Heart left ventricle (tissue), 16 donors: ENCODE measurements at regions not wholly inside any gene's neighbourhood (a gene's known extent, or its start where the extent isn't known, plus 50 kb on each side); places are given as distances from the start of the nearest gene placed in this dataset.
A peak's percentile ranks its signal among the peaks of the same experiment; 100 is the strongest.

Source experiments
- ATAC-seq, 4 donors: fragments of 200-7000 bp; cut with Tn5 transposase; one replicate each; pipeline ENCODE4 v1.9.1; 2020 to 2022; ENCODE audit warnings: moderate library complexity in 4 of 4, mild to moderate bottlenecking in 3 of 4, moderate number of reproducible peaks in 1 of 4
- DNase-seq, 5 donors: peaks; one replicate each; pipeline ENCODE4 v3.0.0-alpha.2; 2020
- H3K27ac ChIP-seq, 12 donors: fragments of 200-600 bp; sonication (generic) in 4 of 12; one replicate each; pipeline versions ENCODE4 v1.5.0 to v1.8.0; 2016 to 2022; ENCODE audit warnings: mild to moderate bottlenecking in 2 of 12
- H3K27me3 ChIP-seq, 9 donors: fragments of 200-600 bp; sonication (generic) in 2 of 9; one replicate each; pipeline versions ENCODE4 v1.5.1 to v1.8.0; 2016 to 2022; ENCODE audit warnings: mild to moderate bottlenecking in 3 of 9
- H3K36me3 ChIP-seq, 9 donors: fragments of 200-600 bp; sonication (generic) in 2 of 9; one replicate each; pipeline versions ENCODE4 v1.5.0 to v1.8.0; 2018 to 2022; ENCODE audit warnings: mild to moderate bottlenecking in 2 of 9
- H3K4me1 ChIP-seq, 12 donors: fragments of 200-600 bp; sonication (generic) in 4 of 12; one replicate each; pipeline versions ENCODE4 v1.5.0 to v1.8.0; 2016 to 2022; ENCODE audit warnings: mild to moderate bottlenecking in 3 of 12
- H3K4me3 ChIP-seq, 12 donors: fragments of 200-600 bp; sonication (generic) in 4 of 12; one replicate each; pipeline versions ENCODE4 v1.5.0 to v1.8.0; 2017 to 2022; ENCODE audit warnings: mild to moderate bottlenecking in 9 of 12, moderate library complexity in 4 of 12
- H3K9me3 ChIP-seq, 12 donors: fragments of 200-600 bp; sonication (generic) in 4 of 12; one replicate each; pipeline versions ENCODE4 v1.5.0 to v1.8.0; 2016 to 2022; ENCODE audit warnings: mild to moderate bottlenecking in 1 of 12
- CTCF ChIP-seq, 12 donors: fragments of 200-600 bp; sonication (generic) in 4 of 12; IDR thresholded peaks; one replicate each; pipeline versions ENCODE4 v1.5.0 to v1.8.0; 2018 to 2022; ENCODE audit warnings: antibody characterized with exemption in 12 of 12, mild to moderate bottlenecking in 5 of 12
- POLR2A ChIP-seq, 2 donors: fragments of 450-650 bp; IDR thresholded peaks; one replicate each; pipeline ENCODE4 v1.6.1; 2017; ENCODE audit warnings: antibody characterized with exemption in 2 of 2, mild to moderate bottlenecking in 2 of 2, moderate library complexity in 2 of 2
- WGBS, 4 donors: extraction: QIAGEN DNeasy Blood & Tissue Kit in 2 of 4; methylation state at CpG; one replicate each; pipeline versions ENCODE4 v1.1.5 to v1.1.7; 2013 to 2018; 5-methylcytosine and 5-hydroxymethylcytosine counted together
- intact Hi-C, 10 donors: fragments of 100-400 bp; cut with DNase I; formaldehyde crosslinking; loops; one replicate each; pipeline versions ENCODE4 v1.11.1 to v1.14.2; 2022
- donor health status: ischemic (EF 13 %, LVEDD 7.1; RV severe dilation, severe dysfunction).
- donor health status: healthy with polysubstance abuse.
- donor health status: DM: no; HTN: yes; CAD: no.
- donor health status: DM: no; HTN: no; CAD: no.
- donor health status: ischemic (EF 25% LVEDD 6.9; RV normal size, moderate dysfunction).
- donor health status: ischemic (EF 25% LVEDD 5.7; RV mildly dilated, moderate dysfunction).
- donor health status: healthy.
- donor health status: DM: yes; HTN: yes; CAD: no.
- donor health status: ischemic (EF 35%, LVEDD 5.7; RV mildly dilated, moderate dysfunction).
- donor health status: nonischemic (EF 11% LVEDD 7.7; RV severe dilation, severe dysfunction).
- donor health status: DM: yes; HTN: yes; CAD: no.
- donor health status: PGD.
- donor health status: ischemic (EF 29% LVEDD 5.4; RV normal size, mild dysfunction).
- donor health status: nonischemic (EF 23%, LVEDD 6.1; RV moderate dilation, normal function).

- peak overlapping the region in 2 of 12 donors; percentile 49 to 63 for H3K27ac ChIP-seq
- peak in 3 of 4 donors; percentile 19 to 57 (median 35) for ATAC-seq
- DNase-seq, result peak in 2 of 5 donors; percentile 20 to 52
Measured at GRCh38 chr12:77325511-77326236, 260.3 kb upstream of the E2F7 start.

GRCh38 chr12:77324763-77325468, 259.5 kb upstream of the E2F7 start:
- DNase-seq, result peak; percentile 70 to 86 (median 78)
- peak overlapping the region in 5 of 12 donors; percentile 20 to 63 (median 49) for H3K27ac ChIP-seq
- 0 to 1% (median 1%) methylated on average over 37 to 64 of the region's 64 CpGs for WGBS, 4 donors
- peak; percentile 85 to 100 (median 96) for ATAC-seq
- H3K27me3 ChIP-seq, result peaks cover 0 to 17% (median 0%) of the 10 kb centered on the region in 9 donors
- TF ChIP-seq POLR2A (IDR thresholded peaks at IDR 0.05), result no peak
- peak in 11 of 12 donors; percentile 9 to 77 (median 48) for TF ChIP-seq CTCF (IDR thresholded peaks at IDR 0.05)
- peak overlapping the region; percentile 25 to 93 (median 72) for H3K4me3 ChIP-seq
- H3K36me3 ChIP-seq, result no peaks in the 10 kb centered on the region
- intact Hi-C loops, result loop anchor here in 7 of 10 donors (5.0 to 10.0 kb wide), 7 partner anchors 110 to 362 kb away; partner anchors contain the start of gene E2F7 (in 2 of the 7)
- peaks cover 0 to 14% (median 5%) of the 10 kb centered on the region in 12 donors for H3K4me1 ChIP-seq
- no peaks in the 10 kb centered on the region for H3K9me3 ChIP-seq

More at GRCh38 chr12:77325511-77326236, 260.3 kb upstream of the E2F7 start:
- 9 to 12% (median 10%) methylated on average over 30 of the region's 30 CpGs for WGBS, 4 donors
- peaks cover 0 to 17% (median 0%) of the 10 kb centered on the region in 9 donors for H3K27me3 ChIP-seq
- TF ChIP-seq CTCF (IDR thresholded peaks at IDR 0.05), result no peak
- no peak for TF ChIP-seq POLR2A (IDR thresholded peaks at IDR 0.05)
- H3K4me3 ChIP-seq, result peak overlapping the region; percentile 25 to 93 (median 72)
- no peaks in the 10 kb centered on the region for H3K9me3 ChIP-seq
- intact Hi-C loops, result loop anchor here in 6 of 10 donors (10.0 kb wide), 4 partner anchors 109 to 359 kb away; partner anchors contain the start of gene E2F7 (in 2 of the 6)
- H3K4me1 ChIP-seq, result peaks cover 0 to 14% (median 5%) of the 10 kb centered on the region in 12 donors
- no peaks in the 10 kb centered on the region for H3K36me3 ChIP-seq

GRCh38 chr12:77324416-77324762, 259.0 kb upstream of the E2F7 start:
- no peak for DNase-seq
- no peak for TF ChIP-seq CTCF (IDR thresholded peaks at IDR 0.05)
- no peak for TF ChIP-seq POLR2A (IDR thresholded peaks at IDR 0.05)
- Histone ChIP-seq H3K4me1 (peaks cover 0 to 14% (median 5%) of the 10 kb centered on the region in 12 donors), H3K27me3 (peaks cover 0 to 17% (median 0%) of the 10 kb centered on the region in 9 donors), H3K4me3 (peak overlapping the region; percentile 25 to 93 (median 72)), H3K9me3 (no peaks in the 10 kb centered on the region), H3K36me3 (no peaks in the 10 kb centered on the region), H3K27ac (peak overlapping the region in 4 of 12 donors; percentile 20 to 63 (median 56))
- peak in 1 of 4 donors; percentile 30 for ATAC-seq
- WGBS, 4 donors, result 1 to 2% (median 1%) methylated on average over 4 to 15 of the region's 15 CpGs
- intact Hi-C loops, result loop anchor here in 7 of 10 donors (5.0 to 10.0 kb wide), 7 partner anchors 110 to 363 kb away; partner anchors contain the start of gene E2F7 (in 2 of the 7)
